H1 (cell line): ENCODE measurements at regions not wholly inside any gene's neighbourhood (a gene's known extent, or its start where the extent isn't known, plus 50 kb on each side); places are given as distances from the start of the nearest gene placed in this dataset.

Experiments used
- CTCF ChIA-PET: fragments of 300-600 bp; sonication (Branson Sonifier 250); formaldehyde crosslinking; loops from one replicate; lab custom pipeline; 2021; ENCODE audit not compliant: partially characterized antibody; lab: Charles Lee
- POLR2A ChIA-PET: fragments of 300-600 bp; sonication (Branson Sonifier 250); formaldehyde crosslinking; loops from one replicate; lab custom pipeline; 2021; ENCODE audit warnings: inconsistent platforms; ENCODE audit not compliant: partially characterized antibody; lab: Charles Lee
- DNase-seq, 2 experiments: peaks; one replicate each; pipeline versions ENCODE4 v3.0.0 to v3.0.0-alpha.2; 2010 to 2022; ENCODE audit warnings: low spot score in 2 of 2, low read depth in 1 of 2, mixed read lengths in 1 of 2
- FAIRE-seq: peaks from 2 replicates; lab custom pipeline; 2011; peaks lifted over from hg19 to GRCh38; lab: Jason Lieb, UNC
- H2AFZ ChIP-seq: 2 replicates; pipeline ENCODE4 v1.8.1; 2012; ENCODE audit warnings: low read length, inconsistent platforms
- H2AK5ac ChIP-seq: 2 replicates; pipeline ENCODE4 v1.6.1; 2013; ENCODE audit warnings: low read depth, low read length
- H2BK120ac ChIP-seq: replicated peaks from 2 replicates; pipeline ENCODE3; 2013; ENCODE audit warnings: low read depth, low read length, inconsistent platforms
- H2BK12ac ChIP-seq: 2 replicates; pipeline ENCODE4 v1.6.1; 2013; ENCODE audit warnings: low read depth, low read length
- H2BK15ac ChIP-seq: 2 replicates; pipeline ENCODE4 v1.6.1; 2013; ENCODE audit warnings: low read length
- H2BK20ac ChIP-seq: 2 replicates; pipeline ENCODE4 v1.6.1; 2013; ENCODE audit warnings: low read length
- H2BK5ac ChIP-seq: 2 replicates; pipeline ENCODE4 v1.6.1; 2013; ENCODE audit warnings: low read depth, low read length
- H3K14ac ChIP-seq: 2 replicates; pipeline ENCODE4 v1.6.1; 2013; ENCODE audit warnings: inconsistent platforms; ENCODE audit not compliant: insufficient read length
- H3K18ac ChIP-seq: 2 replicates; pipeline ENCODE4 v1.6.1; 2013; ENCODE audit warnings: low read length; ENCODE audit errors: extremely low read depth
- H3K23ac ChIP-seq: 2 replicates; pipeline ENCODE4 v1.6.1; 2013; ENCODE audit warnings: inconsistent platforms; ENCODE audit not compliant: insufficient read length
- H3K23me2 ChIP-seq: 2 replicates; pipeline ENCODE4 v1.6.1; 2013; ENCODE audit warnings: low read depth, low read length
- H3K27ac ChIP-seq: 2 replicates; pipeline ENCODE4 v1.6.1; 2011; ENCODE audit warnings: low read depth, low read length, inconsistent platforms
- H3K27me3 ChIP-seq, 4 experiments: replicated peaks in 1 of 4; 1 replicate in 1 of 4; 2 replicates in 3 of 4; pipeline versions ENCODE4 v1.6.1 to v1.8.1; 2011 to 2013; ENCODE audit warnings: low read length in 3 of 4, mild to moderate bottlenecking in 3 of 4, inconsistent platforms in 2 of 4, mixed read lengths in 2 of 4, moderate library complexity in 1 of 4; ENCODE audit not compliant: control insufficient read depth in 3 of 4, insufficient read depth in 3 of 4; ENCODE audit errors: extremely low read depth in 1 of 4
- H3K36me3 ChIP-seq, 4 experiments: 2 replicates each; pipeline versions ENCODE4 v1.6.1 to v1.8.1; 2011 to 2013; ENCODE audit warnings: mild to moderate bottlenecking in 4 of 4, low read length in 3 of 4, moderate library complexity in 2 of 4, control low read depth in 1 of 4, inconsistent platforms in 1 of 4; ENCODE audit not compliant: insufficient read depth in 4 of 4, control insufficient read depth in 2 of 4
- H3K4ac ChIP-seq: replicated peaks from 2 replicates; pipeline ENCODE3; 2013; ENCODE audit warnings: low read length, low read depth, mixed read lengths, inconsistent platforms; ENCODE audit not compliant: insufficient read length
- H3K4me1 ChIP-seq, 4 experiments: replicated peaks in 1 of 4; 1 replicate in 1 of 4; 2 replicates in 3 of 4; pipeline versions ENCODE4 v1.6.1 to v1.8.1; 2011 to 2013; ENCODE audit warnings: low read length in 3 of 4, inconsistent platforms in 2 of 4, mixed read lengths in 1 of 4; ENCODE audit not compliant: insufficient read depth in 4 of 4, control insufficient read depth in 3 of 4
- H3K4me2 ChIP-seq, 2 experiments: 2 replicates each; pipeline versions ENCODE4 v1.6.1 to v1.8.1; 2011 to 2013; ENCODE audit warnings: low read depth in 2 of 2, low read length in 2 of 2, control low read depth in 1 of 2, inconsistent platforms in 1 of 2, mild to moderate bottlenecking in 1 of 2; ENCODE audit not compliant: insufficient read depth in 1 of 2
- H3K4me3 ChIP-seq, 4 experiments: fragments of 200-600, 300-600 bp in 1 of 4; sonication (generic), shearing (Covaris generic), sonication (Bioruptor Twin) in 1 of 4; 2 replicates each; pipeline versions ENCODE4 v1.5.1 to v1.8.1; 2011 to 2016; ENCODE audit warnings: low read length in 4 of 4, low read depth in 3 of 4, control low read depth in 2 of 4, inconsistent platforms in 2 of 4, mild to moderate bottlenecking in 2 of 4, mixed read lengths in 1 of 4, moderate library complexity in 1 of 4; ENCODE audit not compliant: insufficient read depth in 2 of 4; ENCODE audit errors: extremely low read depth in 1 of 4
- H3K56ac ChIP-seq: replicated peaks from 2 replicates; pipeline ENCODE3; 2013; ENCODE audit warnings: low read depth, mild to moderate bottlenecking, mixed read lengths, low read length, inconsistent platforms; ENCODE audit not compliant: insufficient read length
- H3K79me1 ChIP-seq: 2 replicates; pipeline ENCODE4 v1.6.1; 2013; ENCODE audit warnings: low read depth, low read length, control low read depth
- H3K79me2 ChIP-seq, 2 experiments: 2 replicates each; pipeline versions ENCODE4 v1.6.1 to v1.8.1; 2012 to 2013; ENCODE audit warnings: low read length in 2 of 2, mild to moderate bottlenecking in 2 of 2, inconsistent platforms in 1 of 2; ENCODE audit not compliant: insufficient read depth in 2 of 2, control insufficient read depth in 1 of 2
- H3K9ac ChIP-seq, 4 experiments: replicated peaks in 1 of 4; 1 replicate in 1 of 4; 2 replicates in 3 of 4; pipeline versions ENCODE4 v1.6.1 to v1.8.1; 2011 to 2013; ENCODE audit warnings: low read depth in 3 of 4, low read length in 3 of 4, control low read depth in 2 of 4, mild to moderate bottlenecking in 2 of 4, moderate library complexity in 2 of 4, inconsistent platforms in 1 of 4; ENCODE audit errors: extremely low read depth in 1 of 4
- H3K9me3 ChIP-seq, 2 experiments: 2 replicates each; pipeline versions ENCODE4 v1.6.1 to v1.8.1; 2012 to 2013; ENCODE audit warnings: mild to moderate bottlenecking in 2 of 2, moderate library complexity in 2 of 2, control low read depth in 1 of 2, inconsistent platforms in 1 of 2, low read depth in 1 of 2, low read length in 1 of 2, mixed read lengths in 1 of 2; ENCODE audit not compliant: insufficient read depth in 2 of 2
- H4K20me1 ChIP-seq, 2 experiments: replicated peaks in 1 of 2; 2 replicates each; pipeline versions ENCODE3 to v1.8.1; 2011 to 2013; ENCODE audit warnings: inconsistent platforms in 2 of 2, low read length in 2 of 2, mild to moderate bottlenecking in 1 of 2; ENCODE audit not compliant: insufficient read depth in 2 of 2, control insufficient read depth in 1 of 2
- H4K5ac ChIP-seq: 2 replicates; pipeline ENCODE4 v1.6.1; 2013; ENCODE audit warnings: low read length, low read depth, mixed read lengths, inconsistent platforms; ENCODE audit not compliant: insufficient read length
- H4K8ac ChIP-seq: 2 replicates; pipeline ENCODE4 v1.8.0; 2013; ENCODE audit warnings: mild to moderate bottlenecking, moderate library complexity, low read length, inconsistent platforms; ENCODE audit not compliant: insufficient read depth; ENCODE audit errors: extremely low read depth
- H4K91ac ChIP-seq: replicated peaks from 2 replicates; pipeline ENCODE3; 2013; ENCODE audit warnings: low read length, mixed read lengths, inconsistent platforms; ENCODE audit not compliant: insufficient read length
- CBX5 ChIP-seq: fragments of 300-800, 300-1000 bp; sonication (generic); IDR thresholded peaks from 2 replicates; pipeline ENCODE4 v1.7.1; 2016; ENCODE audit warnings: antibody characterized with exemption, low read length, low read depth
- CHD2 ChIP-seq: IDR thresholded peaks from 2 replicates; pipeline ENCODE4 v1.6.1; 2012; ENCODE audit warnings: low read length, improper control_type of control experiment
- CREB1 ChIP-seq: IDR thresholded peaks from 2 replicates; pipeline ENCODE4 v1.6.1; 2012; ENCODE audit warnings: inconsistent platforms
- CTBP2 ChIP-seq: IDR thresholded peaks from 2 replicates; pipeline ENCODE4 v1.7.0; 2011; ENCODE audit warnings: borderline replicate concordance, mild to moderate bottlenecking, moderate library complexity, mixed read lengths, low read length; ENCODE audit not compliant: insufficient read depth, insufficient read length
- EGR1 ChIP-seq: IDR thresholded peaks from 2 replicates; pipeline ENCODE4 v1.6.1; 2011; ENCODE audit warnings: low read depth, low read length, borderline replicate concordance
- EZH2 ChIP-seq: fragments of 200-600 bp; sonication (generic); IDR thresholded peaks from 2 replicates; pipeline ENCODE4 v1.7.1; 2012; ENCODE audit warnings: low read depth, mild to moderate bottlenecking, moderate library complexity, low read length, inconsistent platforms; ENCODE audit not compliant: severe bottlenecking
- JUN ChIP-seq: IDR thresholded peaks from 2 replicates; pipeline ENCODE4 v1.6.1; 2011; ENCODE audit warnings: low read depth, mild to moderate bottlenecking, improper control_type of control experiment, low read length
- KDM5A ChIP-seq: fragments of 200-600 bp; IDR thresholded peaks from 2 replicates; pipeline ENCODE4 v1.7.1; 2012; ENCODE audit warnings: mild to moderate bottlenecking, low read length, inconsistent platforms, mixed read lengths
- NANOG ChIP-seq: IDR thresholded peaks from 2 replicates; pipeline ENCODE4 v1.6.1; 2011; ENCODE audit warnings: low read length, low read depth, mild to moderate bottlenecking, inconsistent platforms; ENCODE audit not compliant: insufficient read depth, poor library complexity, severe bottlenecking
- RFX5 ChIP-seq: IDR thresholded peaks from 2 replicates; pipeline ENCODE4 v1.6.1; 2011; ENCODE audit warnings: low read depth, low read length, improper control_type of control experiment, borderline replicate concordance
- RXRA ChIP-seq: IDR thresholded peaks from 2 replicates; pipeline ENCODE4 v1.6.1; 2011; ENCODE audit warnings: low read depth, mild to moderate bottlenecking, low read length, moderate library complexity; ENCODE audit not compliant: insufficient read depth
- SIX5 ChIP-seq: IDR thresholded peaks from 2 replicates; pipeline ENCODE4 v1.6.1; 2011; ENCODE audit warnings: mild to moderate bottlenecking, low read depth, low read length
- TAF1 ChIP-seq: IDR thresholded peaks from 2 replicates; pipeline ENCODE4 v1.6.1; 2011; ENCODE audit warnings: mild to moderate bottlenecking, low read depth, low read length
- TBP ChIP-seq: IDR thresholded peaks from 2 replicates; pipeline ENCODE4 v1.6.1; 2011; ENCODE audit warnings: low read depth, low read length, improper control_type of control experiment
- TEAD4 ChIP-seq: IDR thresholded peaks from 2 replicates; pipeline ENCODE4 v1.6.1; 2012; ENCODE audit warnings: low read depth, low read length, inconsistent platforms, mixed read lengths
- WGBS, 2 experiments: shearing (Covaris generic) in 1 of 2; methylation state at CpG; one replicate each; pipeline versions ENCODE4 v1.1.6 to v1.1.7; 2013 to 2015; ENCODE audit warnings: low lambda C conversion rate in 2 of 2, mixed read lengths in 2 of 2, inconsistent platforms in 1 of 2, low coverage in 1 of 2, missing lambda C conversion rate in 1 of 2; ENCODE audit not compliant: insufficient replicate concordance in 2 of 2, insufficient coverage in 1 of 2, insufficient read length in 1 of 2; ENCODE audit errors: extremely low coverage in 1 of 2, missing lambda C conversion rate in 1 of 2; 5-methylcytosine and 5-hydroxymethylcytosine counted together
- TF ChIP-seq, protein P1 (sequence below): IDR thresholded peaks from 2 replicates; pipeline ENCODE4 v1.6.1; 2011; ENCODE audit warnings: low read depth, mild to moderate bottlenecking, low read length; ENCODE audit not compliant: insufficient read depth

DNA sequence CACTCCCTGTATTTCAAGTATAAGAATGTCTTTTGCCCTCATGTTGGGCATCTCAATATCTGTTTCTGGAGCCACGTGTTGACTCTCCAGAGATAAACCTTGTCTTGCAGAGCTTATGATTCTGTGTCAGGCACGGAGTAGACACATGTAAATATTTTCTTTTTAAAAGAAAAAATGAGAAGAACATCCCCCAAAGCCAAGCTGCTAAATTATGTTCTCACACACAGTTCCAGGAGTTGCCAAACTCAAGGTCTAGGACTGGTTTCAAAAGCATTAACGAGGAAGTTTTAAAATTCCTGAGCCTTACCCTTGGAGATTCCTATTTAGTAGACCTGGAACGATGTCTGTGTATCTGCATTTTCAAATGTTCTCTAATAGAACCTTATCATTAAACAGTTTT lies 1228.3 kb upstream of the WWC1 start:
- Histone ChIP-seq H3K36me3 (no peaks in the 10 kb centered on the region), H3K18ac (no peak overlapping the region), H2BK20ac (no peak overlapping the region), H2BK15ac (no peak overlapping the region), H2BK12ac (no peak overlapping the region), H3K27me3 (no peaks in the 10 kb centered on the region), H3K9me3 (no peaks in the 10 kb centered on the region), H3K79me2 (no peaks in the 10 kb centered on the region), H3K4me1 (peaks cover 0 to 5% (median 3%) of the 10 kb centered on the region in 4 experiments; a peak in 4 of 7 replicates), H4K91ac (no peak overlapping the region), H3K79me1 (no peaks in the 10 kb centered on the region), H2BK5ac (no peak overlapping the region), H3K23ac (no peak overlapping the region), H3K4ac (no peak overlapping the region), H3K4me3 (no peak overlapping the region), H3K14ac (no peak overlapping the region), H4K20me1 (no peaks in the 10 kb centered on the region), H4K8ac (no peak overlapping the region), H2AFZ (no peak overlapping the region), H3K56ac (no peak overlapping the region), H4K5ac (no peak overlapping the region), H2BK120ac (no peak overlapping the region), H3K4me2 (no peak overlapping the region), H3K23me2 (no peaks in the 10 kb centered on the region), H3K9ac (no peak overlapping the region), H3K27ac (no peak overlapping the region), H2AK5ac (no peak overlapping the region)
- WGBS, 2 experiments = 90% methylated on average over 4 of the region's 4 CpGs; no CpG with 5 or more reads in 1 of the 2 experiments
- TF ChIP-seq CREB1 (no peak), CHD2 (no peak), TBP (no peak), RFX5 (no peak), EGR1 (no peak), NANOG (no peak), TAF1 (no peak), TEAD4 (no peak), JUN (no peak), CTBP2 (no peak), EZH2 (no peak), SIX5 (no peak), KDM5A (no peak), CBX5 (no peak), RXRA (no peak)
- TF ChIP-seq, protein P1, sequence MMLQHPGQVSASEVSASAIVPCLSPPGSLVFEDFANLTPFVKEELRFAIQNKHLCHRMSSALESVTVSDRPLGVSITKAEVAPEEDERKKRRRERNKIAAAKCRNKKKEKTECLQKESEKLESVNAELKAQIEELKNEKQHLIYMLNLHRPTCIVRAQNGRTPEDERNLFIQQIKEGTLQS = no peak
- POLR2A ChIA-PET = no interaction called here
- no peak for FAIRE-seq
- CTCF ChIA-PET = interaction anchor here (1.2 kb wide), 1 partner anchor 13 kb away, joined by 6 read pairs; no protein-coding TSS in a partner anchor
- no peak for DNase-seq
